H4 (cell line): ENCODE measurements at regions not wholly inside any gene's neighbourhood (a gene's known extent, or its start where the extent isn't known, plus 50 kb on each side); places are given as distances from the start of the nearest gene placed in this dataset.

Experiments
- DNase-seq: peaks from one replicate; pipeline ENCODE4 v3.0.0-alpha.2; 2015; ENCODE audit warnings: low spot score

DNA sequence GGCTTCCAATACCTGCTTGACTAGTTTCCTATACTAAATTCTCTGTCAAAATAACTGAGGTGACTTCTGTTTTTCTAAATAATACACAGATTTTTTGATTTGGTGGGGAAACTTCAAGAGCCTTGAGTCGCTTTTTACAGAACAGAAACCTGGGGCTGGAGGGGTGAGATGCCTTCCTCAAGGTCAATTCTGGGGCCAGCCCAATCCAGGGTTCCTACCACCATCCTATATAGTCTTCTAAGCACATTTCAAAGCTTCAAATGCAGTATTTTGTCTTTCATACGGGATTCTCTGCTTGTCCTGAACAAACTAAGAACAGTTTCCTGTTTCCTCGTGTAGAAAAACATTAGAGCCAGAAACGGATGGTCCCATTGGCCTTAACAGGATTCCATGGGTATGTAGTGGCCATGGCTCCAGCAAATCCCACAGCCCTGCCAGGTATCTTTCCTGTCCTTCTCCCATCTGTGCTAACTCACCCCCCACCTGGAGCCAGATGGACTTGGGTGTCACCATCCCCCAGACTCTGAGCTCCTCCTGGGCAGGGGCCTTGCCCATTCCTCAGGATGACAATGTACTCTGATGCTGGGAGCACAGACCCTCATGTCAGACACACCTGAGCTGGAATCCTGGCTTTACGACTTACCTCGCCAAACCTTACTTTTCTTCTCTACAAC is 146.9 kb downstream of the KLF13 start:
- no peak for DNase-seq

DNA sequence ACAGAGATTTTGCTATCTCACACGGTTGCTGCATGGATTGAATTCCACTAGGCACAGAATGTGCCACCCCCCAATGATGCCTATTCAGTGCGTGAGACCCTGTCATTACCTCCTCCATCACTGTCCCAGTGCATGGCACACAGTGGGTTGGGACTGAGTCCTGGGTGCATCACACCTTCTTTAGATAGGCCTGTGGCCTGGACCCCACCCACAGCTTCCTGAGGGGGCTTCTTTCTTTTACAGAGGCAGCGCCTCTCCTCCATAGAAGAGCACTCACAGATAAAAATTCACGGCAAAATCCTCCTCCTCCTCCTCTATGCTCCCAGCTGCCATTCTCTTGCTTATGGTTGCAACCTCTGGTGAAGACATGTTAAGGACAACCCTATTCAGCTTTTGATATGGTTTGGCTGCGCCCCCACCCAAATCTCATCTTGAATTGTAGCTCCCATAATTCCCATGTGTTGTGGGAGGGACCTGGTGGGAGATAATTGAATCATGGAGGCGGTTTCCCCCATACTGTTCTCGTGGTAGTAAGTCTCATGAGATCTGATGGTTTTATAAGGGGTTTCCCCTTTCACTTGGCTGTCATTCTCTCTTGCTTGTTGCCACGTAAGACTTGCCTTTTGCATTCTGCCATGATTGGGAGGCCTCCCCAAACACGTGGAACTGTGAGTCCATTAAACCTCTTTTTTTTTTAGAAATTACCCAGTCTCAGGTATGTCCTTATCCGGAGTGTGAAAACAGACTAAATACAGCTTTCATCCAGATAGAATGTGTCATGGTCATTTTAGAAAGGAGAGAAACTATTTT is 147.6 kb downstream of the KLF13 start:
- DNase-seq: no peak

DNA sequence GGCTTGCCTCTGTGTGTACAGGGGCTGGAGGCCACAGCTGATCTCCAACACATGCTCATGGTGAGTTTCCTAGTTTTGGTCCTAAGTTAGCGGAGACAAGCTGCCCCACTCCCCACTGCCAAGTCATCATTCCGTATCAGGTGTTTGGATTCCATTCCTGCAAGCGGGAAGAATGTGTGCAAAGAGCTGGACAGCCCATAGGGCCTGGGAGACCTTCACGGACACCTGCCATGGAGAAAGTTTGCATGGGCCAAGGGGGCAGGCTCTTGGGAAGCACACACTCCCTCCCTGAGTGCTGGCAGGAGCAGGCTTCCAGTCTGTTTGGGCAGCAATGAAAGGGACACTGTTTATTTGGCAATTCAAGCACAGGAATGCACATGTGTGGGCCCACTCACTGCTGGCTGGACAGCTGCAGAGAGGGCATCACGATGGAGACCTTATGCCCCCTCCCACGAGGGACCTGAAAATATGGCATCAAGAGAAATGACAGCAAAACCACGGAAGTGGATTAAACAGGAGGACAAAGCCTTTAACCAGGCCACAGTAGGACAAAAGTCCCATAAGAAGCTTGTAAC is 149.7 kb downstream of the KLF13 start:
- DNase-seq: no peak

DNA sequence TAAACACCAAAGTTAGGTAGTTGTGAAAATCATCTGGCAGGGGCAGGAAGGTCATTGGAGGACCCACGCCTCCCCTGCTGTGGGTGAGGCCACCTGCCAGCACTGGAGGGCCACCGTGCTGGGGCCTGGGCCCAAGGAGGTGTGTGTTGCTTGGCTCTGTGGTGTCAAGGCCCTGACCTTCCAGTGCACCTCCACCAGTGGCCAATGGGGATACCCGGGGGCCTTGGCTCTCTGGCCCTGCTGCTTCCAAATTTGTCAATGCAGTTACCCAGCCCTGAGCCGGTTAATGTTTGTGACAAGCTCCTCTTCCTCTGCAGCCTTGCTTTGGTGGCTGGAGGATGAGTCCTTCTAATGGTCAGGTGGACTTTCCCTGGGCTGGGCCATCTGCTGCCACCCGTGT is 150.2 kb downstream of the KLF13 start:
- DNase-seq: no peak

DNA sequence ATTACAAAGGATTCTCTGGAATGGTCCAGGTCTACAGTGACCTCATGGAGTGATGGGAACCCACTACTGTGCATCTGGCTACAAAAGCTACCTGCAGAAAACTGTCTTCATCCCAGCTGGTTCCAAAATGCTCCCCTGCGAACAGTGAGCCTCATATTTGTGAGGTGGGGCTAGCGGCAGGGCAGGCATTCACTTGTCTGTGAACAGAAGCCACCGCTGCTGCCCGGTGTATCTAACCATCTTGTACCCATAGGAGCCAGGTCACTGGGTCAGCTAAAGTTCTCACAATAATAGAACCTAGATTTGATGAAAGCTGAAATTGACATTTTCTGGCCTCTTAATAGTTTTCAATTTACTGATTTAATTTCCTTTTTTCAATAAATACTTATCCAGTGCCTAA is 150.7 kb downstream of the KLF13 start:
- DNase-seq: no peak

DNA sequence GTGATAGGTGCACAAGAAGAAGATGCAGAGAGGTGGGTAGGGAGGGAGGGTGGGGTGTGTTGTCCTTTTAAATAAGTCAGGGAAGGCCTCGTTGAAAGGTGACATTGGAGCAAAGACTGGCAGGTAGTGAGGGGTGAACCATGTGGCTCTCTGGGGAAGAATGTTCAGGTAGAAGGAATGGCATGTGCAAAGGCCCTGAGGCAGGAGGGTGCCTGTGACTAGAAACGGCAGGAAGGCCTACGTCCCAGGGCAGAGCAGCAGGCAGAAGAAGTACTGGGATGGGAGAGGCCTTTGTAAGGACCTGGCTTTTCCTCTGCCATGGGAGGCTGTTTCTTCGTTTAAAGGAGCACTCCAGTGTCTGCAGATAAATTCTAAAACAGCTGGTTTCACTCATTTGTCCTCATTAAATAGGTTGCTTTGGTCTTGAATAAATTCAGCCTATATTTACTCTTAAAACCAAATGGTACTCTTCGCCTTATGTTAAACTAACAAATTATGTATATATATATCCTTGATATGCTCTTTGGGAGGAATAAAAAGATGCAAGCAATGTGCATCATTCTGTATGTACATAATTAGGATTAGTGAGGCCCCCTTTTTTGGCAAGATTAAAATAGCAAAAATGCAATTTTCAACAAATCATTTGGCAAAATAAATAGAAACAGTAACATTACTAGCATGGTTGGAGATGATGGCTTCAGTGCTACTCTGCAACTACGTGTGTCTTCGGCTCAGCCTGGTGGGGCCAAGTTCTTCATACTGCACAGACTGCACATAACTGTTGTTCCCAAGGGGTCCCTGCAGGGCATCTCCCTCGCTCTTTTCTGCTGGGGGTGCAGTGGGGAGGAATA is 151.4 kb downstream of the KLF13 start:
- no peak for DNase-seq

DNA sequence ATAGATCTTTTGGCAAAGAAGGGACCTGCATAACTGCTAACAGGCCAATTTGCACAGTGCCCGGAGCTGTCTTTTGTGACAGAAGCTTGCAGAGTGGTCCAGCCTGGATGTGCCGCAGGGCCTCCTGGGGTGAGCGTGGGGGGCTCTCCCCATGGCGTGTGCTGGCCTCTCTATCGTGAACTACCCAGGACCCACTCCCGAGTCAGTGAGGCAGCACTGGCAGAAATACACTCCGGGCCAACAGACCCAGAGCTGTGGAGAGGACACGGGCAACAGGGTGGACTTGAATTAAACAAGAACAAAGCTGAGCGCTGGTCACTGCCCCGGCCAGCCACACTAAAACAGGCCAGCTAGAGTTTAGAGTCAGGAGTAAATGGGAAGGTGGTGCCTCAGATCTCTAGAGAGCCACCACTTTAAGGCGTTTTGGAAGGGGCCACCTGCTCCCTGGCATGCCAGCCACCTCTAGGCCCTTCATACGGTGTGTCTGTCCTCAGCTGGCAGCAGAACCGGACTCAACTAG is 152.1 kb downstream of the KLF13 start:
- DNase-seq: no peak

DNA sequence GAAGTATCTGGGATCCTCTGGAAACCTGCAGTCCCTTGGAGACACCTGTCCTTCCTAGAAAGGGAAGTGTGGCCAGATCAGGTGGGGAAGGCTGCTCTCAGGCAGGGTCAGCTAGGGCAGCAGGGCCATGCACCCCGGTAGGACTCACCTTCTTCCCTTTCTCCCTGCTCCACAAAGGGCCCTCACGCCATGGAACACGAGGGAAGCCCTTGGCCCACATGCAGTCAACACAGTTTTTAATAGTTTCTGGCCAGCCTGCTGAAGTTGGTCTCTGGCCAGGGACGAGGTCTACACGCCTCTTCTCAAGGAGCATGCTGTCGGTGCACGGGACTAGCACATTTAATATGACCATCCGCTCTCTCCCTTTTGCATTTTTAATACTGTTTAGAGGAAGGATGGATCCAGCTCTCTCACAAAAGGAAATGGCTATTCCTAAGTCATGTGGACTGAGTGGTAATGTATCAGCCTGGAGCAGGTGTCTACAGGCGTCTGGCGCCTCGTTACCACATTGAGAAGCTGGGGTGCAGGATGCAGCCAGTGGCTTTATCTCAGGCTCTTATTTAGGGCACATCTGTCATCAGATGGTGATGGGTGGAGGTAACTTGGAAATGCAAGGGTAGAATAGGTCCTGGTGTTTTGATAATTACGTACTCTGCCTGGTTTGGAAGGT is 153.9 kb downstream of the KLF13 start:
- DNase-seq: no peak

DNA sequence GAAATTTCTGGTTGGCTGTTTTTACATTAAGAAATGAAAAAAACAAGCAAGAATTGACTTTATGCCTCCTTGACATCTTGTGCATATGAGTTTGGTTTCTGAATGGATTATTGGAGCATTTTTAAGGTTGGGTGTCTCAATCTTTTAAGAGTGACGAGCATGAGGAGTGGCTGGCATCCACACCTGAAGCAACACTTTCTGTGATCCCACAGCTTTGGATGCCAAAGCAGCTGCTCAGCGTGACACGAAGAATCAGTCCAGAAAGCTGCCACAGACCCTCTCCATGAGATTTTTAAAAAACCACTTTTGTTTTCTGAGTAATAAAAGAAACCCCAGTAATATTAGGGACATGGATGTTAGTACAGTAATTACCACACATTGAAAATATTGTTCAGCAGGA is 154.5 kb downstream of the KLF13 start:
- no peak for DNase-seq

DNA sequence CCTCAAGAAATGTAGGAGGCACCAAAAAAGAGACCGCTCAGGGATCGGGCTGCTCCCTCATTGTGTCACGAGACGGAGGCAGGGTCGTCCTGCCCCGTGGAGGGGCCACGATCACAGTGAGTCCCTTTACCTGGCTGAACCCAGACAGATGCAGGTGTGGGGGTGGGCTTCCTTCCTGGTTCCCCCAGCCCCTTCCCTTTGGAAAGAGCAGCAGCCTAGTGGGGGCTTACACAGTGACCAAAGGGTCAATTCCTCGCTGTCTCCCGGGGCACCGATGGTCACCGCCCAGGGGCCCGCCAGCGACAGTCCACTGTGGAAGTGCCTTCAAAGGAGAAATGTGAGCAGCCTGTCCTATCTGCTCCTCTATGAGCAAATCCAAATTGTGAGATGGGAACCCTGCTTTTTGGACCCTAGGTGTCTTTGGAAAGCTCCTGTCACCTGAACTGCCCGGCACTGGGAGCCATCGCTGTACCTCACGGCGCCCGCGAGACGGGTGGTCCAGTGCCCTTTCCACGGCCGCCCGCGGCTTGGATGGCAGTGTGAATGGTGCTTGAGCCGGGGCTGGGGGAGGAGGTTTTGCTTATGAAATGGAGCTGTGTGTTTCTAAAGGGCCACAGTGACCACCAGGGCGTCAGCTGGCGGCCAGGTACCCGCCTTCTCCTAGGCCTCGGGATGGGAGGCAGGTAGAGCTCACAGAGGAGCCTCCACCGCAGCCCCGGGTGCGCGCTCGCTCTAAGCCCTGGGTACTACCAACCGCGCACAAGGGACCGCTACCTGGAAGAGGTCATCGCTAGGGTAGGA is 155.7 kb downstream of the KLF13 start:
- no peak for DNase-seq

DNA sequence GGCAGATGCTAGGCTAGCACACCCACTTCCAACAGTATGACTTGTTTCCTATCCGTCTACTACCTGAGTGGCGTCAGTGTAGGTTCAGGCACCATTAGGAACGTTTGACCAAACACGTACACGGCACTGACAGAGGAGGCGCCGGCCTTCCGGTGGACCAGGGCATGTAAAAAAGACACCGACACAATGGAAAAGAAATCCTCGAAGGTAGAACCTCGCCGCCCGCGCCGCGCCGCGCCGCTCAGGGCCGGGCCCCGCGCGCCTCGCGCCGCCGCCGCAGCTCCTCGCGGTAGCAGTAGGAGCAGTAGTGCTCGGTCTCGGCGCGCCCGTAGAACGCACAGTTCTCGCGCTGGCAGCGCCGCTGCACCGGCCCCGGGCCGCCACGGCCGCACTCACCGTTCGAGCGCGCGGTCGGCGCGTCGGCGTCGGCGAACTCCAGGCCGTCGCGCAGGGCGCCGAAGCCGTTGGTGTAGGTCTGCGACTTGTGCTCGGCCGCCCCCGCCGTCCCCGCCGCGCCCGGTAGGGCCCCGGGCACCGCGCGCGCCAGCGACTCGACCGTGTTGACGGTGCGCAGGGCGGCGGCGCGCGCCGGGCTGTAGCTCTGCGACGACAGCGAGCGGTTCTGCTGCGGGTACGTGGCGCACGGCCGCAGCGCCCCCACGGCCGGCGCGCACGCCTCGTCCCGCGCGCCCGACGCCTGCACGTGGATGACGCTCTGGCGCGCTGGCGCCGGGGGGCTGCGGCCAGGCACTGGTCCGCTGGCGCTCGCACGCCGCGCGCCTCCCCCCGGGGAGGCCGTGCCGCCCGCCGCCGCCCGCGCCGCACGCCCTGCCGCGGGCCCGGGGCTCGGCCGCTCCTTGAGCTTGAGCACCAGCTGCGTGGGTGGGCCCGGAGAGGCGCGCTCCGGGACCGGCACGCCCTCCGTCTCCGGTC is 156.7 kb downstream of the KLF13 start:
- DNase-seq: no peak

DNA sequence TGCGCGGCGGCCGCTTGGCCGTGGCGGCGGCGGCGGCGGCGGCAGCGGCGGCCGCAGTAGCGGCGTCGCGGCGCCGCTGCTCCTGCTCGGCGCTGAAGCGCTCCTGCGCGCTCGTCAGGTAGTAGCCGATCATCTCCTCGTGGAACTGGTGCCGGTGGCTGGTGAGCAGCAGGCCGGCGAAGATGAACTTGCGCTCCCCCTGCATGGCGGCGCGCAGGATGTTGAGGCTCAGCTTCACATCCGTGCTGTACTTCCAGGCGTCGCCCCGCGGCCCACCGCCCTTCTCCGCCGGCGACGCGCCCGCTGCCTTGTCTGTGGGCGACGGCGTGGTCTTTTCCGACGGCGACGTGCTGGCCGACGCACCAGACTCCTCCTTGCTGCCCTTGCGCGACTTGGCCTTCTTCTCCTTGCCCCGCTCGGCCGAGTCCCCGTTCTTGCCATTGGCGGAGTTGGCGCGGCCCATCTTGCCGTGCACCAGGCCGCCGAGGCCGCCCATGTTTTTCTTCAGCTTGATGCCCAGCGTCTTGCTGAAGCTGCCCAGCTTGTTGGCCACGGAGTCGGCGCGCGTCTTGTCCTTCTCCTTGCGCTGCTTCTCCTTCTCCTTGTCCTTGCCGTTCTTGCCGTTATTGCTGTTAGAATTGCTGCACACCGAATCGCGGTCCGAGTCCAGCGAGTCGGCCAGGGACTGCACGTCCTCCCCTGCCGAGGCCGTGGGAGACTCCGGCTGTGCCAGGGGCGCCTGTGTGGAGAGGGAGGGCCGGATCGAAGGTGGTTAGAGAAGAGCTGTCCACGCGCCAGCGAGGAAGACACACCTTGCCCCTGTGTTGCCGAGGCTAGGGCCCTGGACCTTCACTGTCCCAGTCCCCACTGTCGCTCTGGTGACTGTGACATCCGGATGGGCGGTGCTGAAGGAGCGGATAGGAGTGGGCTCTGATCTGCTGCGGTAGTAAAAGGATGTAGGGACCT is 157.6 kb downstream of the KLF13 start:
- DNase-seq: no peak

DNA sequence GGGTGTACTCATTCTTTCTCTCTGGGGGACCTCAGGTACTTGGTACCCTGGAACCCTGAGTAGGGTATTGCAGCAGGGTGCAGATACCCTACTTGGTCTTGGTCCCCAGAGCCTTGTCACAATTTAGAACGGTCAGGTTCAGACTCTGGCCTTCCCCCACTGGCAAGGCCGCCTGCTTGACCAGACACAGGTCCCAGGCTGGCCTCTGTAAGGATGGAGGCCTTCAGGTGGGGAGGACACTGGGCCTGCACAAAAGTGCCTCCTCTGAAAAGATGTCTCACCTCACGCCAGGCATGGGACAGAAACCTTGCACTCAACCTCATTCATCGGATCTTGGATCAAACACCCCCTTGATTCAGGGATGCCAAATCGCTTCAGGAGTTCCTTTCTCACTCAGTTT is 158.4 kb downstream of the KLF13 start:
- DNase-seq: no peak

DNA sequence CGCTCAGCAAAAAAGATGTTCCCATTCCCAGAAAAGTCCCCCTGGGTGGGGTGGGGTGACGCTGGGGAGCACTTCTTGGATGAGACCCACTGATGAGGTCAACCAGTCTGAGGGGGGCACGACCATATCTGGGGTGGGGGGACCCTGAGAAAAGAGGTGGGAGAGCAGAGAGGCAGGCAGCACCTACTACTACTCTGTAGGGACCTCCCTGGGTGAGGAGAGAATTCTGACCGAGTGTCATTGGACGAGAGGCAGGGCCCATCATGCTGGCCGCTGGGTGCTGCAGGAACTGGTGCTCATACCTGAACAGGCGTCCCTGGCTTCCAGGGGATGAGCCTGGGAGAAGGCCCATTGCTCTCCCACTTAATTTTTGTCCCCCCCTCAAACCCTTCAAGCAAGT is 158.8 kb downstream of the KLF13 start:
- no peak for DNase-seq

DNA sequence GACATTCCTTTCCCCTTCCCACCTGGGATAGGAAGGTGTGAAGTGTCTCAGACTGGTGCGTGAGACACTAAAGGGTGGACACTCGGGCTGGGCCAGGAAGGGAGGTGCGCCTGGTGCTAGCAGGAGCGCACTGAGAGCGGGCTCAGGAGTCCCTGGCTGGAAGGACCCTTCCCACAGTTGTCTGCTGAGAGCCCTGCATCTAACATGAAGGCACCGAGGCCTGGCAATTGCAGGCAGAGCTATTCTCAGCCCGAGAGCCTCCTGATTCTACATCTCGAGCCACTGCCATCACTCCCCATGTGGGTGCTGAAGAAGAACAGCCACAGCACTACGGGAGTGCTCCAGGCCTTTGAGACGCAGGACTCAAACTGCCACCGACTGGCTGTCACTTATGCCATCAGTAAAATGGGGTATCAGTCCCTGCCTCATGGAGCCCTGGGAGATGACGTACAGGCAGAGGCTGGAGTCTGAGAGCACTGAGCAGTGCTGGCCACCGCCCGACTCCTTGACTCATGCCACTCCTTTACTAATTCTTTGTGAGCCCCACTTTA is 159.4 kb downstream of the KLF13 start:
- no peak for DNase-seq

DNA sequence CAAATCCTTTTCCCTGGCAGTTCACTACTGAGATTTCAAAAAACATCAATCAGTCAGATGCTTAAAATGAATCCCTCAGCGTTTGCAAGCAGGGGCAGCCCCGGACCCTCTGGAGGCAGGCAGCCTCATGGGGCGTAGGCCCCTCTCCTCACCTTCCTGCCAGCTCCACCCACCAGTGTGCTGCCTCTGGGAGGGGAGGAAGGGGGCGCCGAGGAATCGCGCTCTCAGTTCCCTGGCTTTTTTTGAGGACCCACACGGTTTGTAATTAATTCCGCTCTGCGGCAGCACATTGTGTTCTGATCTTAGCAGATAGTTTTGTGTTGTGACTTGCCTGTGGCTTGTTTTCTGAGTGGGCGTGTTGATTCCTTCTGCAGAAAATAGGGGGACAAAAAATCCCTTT is 159.9 kb downstream of the KLF13 start:
- no peak for DNase-seq

DNA sequence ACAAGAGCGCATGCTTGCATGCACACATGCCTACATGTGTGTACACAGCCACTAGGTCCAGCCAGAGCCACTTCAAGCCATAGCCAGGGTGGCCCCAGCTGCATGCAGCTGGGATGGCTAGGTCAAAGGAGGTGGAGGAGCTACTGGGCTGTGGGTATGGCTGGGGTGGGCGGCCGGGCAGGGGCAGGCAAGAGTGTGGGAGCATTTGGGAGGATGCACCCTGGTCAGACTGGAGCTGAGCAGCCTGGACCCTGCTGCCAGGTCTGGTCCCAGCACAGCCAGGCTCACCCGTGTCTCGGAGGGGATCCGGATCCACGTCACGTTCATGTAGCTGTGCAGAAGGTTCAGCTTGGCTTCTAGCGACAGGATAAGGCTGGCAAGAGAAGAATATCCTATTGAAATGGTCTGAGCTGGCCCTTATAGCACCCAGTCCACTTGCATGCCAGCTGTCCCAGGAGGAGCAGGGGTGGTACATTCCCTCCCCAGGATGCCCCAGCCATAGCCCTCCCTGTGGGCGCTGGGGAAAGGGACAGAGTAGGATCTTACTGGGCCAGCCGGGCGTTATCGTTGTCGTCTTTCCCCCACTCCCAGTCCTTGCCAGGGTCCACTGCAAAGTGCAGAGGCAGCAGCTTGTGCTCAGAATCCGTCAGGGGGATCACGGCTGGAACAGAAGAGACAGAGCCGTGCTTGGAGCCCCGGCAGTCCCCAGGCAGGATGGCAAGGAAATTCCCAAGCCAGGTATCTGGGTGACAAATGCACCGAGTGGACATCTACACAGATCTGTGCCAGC is 160.5 kb downstream of the KLF13 start:
- DNase-seq: no peak
